Endodermal cell (in vitro differentiated cells): ENCODE measurements at regions not wholly inside any gene's neighbourhood (a gene's known extent, or its start where the extent isn't known, plus 50 kb on each side); places are given as distances from the start of the nearest gene placed in this dataset.

Experiments
- DNase-seq: peaks from one replicate; pipeline ENCODE4 v3.0.0-alpha.2; 2017
- H3K27ac ChIP-seq: 2 replicates; pipeline ENCODE4 v1.5.1; 2013; ENCODE audit warnings: mild to moderate bottlenecking, low read depth, low read length, moderate library complexity
- H3K27me3 ChIP-seq: 2 replicates; pipeline ENCODE4 v1.6.1; 2013; ENCODE audit warnings: mild to moderate bottlenecking, low read length, moderate library complexity; ENCODE audit not compliant: insufficient read depth, control insufficient read depth, poor library complexity, severe bottlenecking
- H3K36me3 ChIP-seq: 2 replicates; pipeline ENCODE4 v1.7.0; 2013; ENCODE audit warnings: mild to moderate bottlenecking, low read length, moderate library complexity; ENCODE audit not compliant: control insufficient read depth, insufficient read depth
- H3K4me1 ChIP-seq: one replicate; pipeline ENCODE4 v1.7.0; 2013; ENCODE audit warnings: low read length; ENCODE audit not compliant: control insufficient read depth, insufficient read depth
- H3K4me3 ChIP-seq: 2 replicates; pipeline ENCODE4 v1.5.1; 2013; ENCODE audit warnings: mild to moderate bottlenecking, low read length, moderate library complexity
- H3K9ac ChIP-seq: 2 replicates; pipeline ENCODE4 v1.6.1; 2013; ENCODE audit warnings: mild to moderate bottlenecking, low read length, moderate library complexity; ENCODE audit not compliant: poor library complexity, severe bottlenecking; ENCODE audit errors: extremely low read depth
- H3K9me3 ChIP-seq: 2 replicates; pipeline ENCODE4 v1.6.1; 2013; ENCODE audit warnings: mild to moderate bottlenecking, low read length, moderate library complexity; ENCODE audit not compliant: control insufficient read depth
- H3K27ac Mint-ChIP-seq: 2 replicates; pipeline ENCODE4 v1.8.0; 2020; ENCODE audit warnings: mixed read lengths
- H3K27me3 Mint-ChIP-seq: 2 replicates; pipeline ENCODE4 v1.8.0; 2021; ENCODE audit warnings: mild to moderate bottlenecking, mixed read lengths; ENCODE audit not compliant: insufficient read depth
- H3K36me3 Mint-ChIP-seq: 2 replicates; pipeline ENCODE4 v1.8.0; 2020; ENCODE audit warnings: low read depth, mixed read lengths
- H3K4me1 Mint-ChIP-seq: 2 replicates; pipeline ENCODE4 v1.8.0; 2020; ENCODE audit warnings: mixed read lengths
- H3K4me3 Mint-ChIP-seq: 2 replicates; pipeline ENCODE4 v1.8.0; 2020; ENCODE audit warnings: mild to moderate bottlenecking, moderate library complexity, mixed read lengths
- H3K9me3 Mint-ChIP-seq: 2 replicates; pipeline ENCODE4 v1.8.0; 2020; ENCODE audit warnings: mild to moderate bottlenecking, mixed read lengths
- CTCF ChIP-seq: fragments of 200-600 bp; sonication (generic); conservative IDR thresholded peaks from 2 replicates; pipeline ENCODE4 v1.5.0; 2021; ENCODE audit warnings: antibody characterized with exemption, mild to moderate bottlenecking
- WGBS, 2 experiments: methylation state at CpG; one replicate each; pipeline versions ENCODE4 v1.1.5 to v1.1.7; 2013; ENCODE audit warnings: missing lambda C conversion rate in 2 of 2, mixed read lengths in 1 of 2; ENCODE audit not compliant: insufficient coverage in 1 of 2, insufficient read length in 1 of 2; 5-methylcytosine and 5-hydroxymethylcytosine counted together

- Histone ChIP-seq H3K4me3 (no peak overlapping the region), H3K27me3 (no peaks in the 10 kb centered on the region), H3K9ac (no peak overlapping the region), H3K36me3 (no peaks in the 10 kb centered on the region), H3K9me3 (peaks cover 10% of the 10 kb centered on the region), H3K4me1 (no peaks in the 10 kb centered on the region), H3K27ac (no peak overlapping the region)
- no peak for TF ChIP-seq CTCF
- no peak overlapping the region for H3K4me3 Mint-ChIP-seq
- H3K9me3 Mint-ChIP-seq, result peaks cover 9% of the 10 kb centered on the region
- H3K4me1 Mint-ChIP-seq, result no peaks in the 10 kb centered on the region
- H3K36me3 Mint-ChIP-seq, result no peaks in the 10 kb centered on the region
- no peaks in the 10 kb centered on the region for H3K27me3 Mint-ChIP-seq
- H3K27ac Mint-ChIP-seq, result no peak overlapping the region
- DNase-seq, result no peak
Observed at GRCh38 chr17:53039981-53040380, 782.7 kb upstream of the KIF2B start.

- no peak for TF ChIP-seq CTCF
- no peak overlapping the region for H3K4me3 Mint-ChIP-seq
- Histone ChIP-seq H3K36me3 (no peaks in the 10 kb centered on the region), H3K27me3 (no peaks in the 10 kb centered on the region), H3K4me1 (peaks cover 4% of the 10 kb centered on the region), H3K27ac (no peak overlapping the region), H3K4me3 (peak overlapping the region; percentile 28), H3K9ac (no peak overlapping the region), H3K9me3 (peaks cover 10% of the 10 kb centered on the region)
- peak overlapping the region; percentile 31 for H3K27ac Mint-ChIP-seq
- H3K27me3 Mint-ChIP-seq, result no peaks in the 10 kb centered on the region
- peaks cover 5% of the 10 kb centered on the region for H3K9me3 Mint-ChIP-seq
- no peak for DNase-seq
- peaks cover 10% of the 10 kb centered on the region for H3K4me1 Mint-ChIP-seq
- H3K36me3 Mint-ChIP-seq, result no peaks in the 10 kb centered on the region
Observed at GRCh38 chr17:53033297-53033696, 789.4 kb upstream of the KIF2B start.

- peaks cover 10% of the 10 kb centered on the region for H3K4me1 Mint-ChIP-seq
- Histone ChIP-seq H3K27ac (no peak overlapping the region), H3K36me3 (no peaks in the 10 kb centered on the region), H3K9ac (no peak overlapping the region), H3K9me3 (peaks cover 10% of the 10 kb centered on the region), H3K4me1 (peaks cover 4% of the 10 kb centered on the region), H3K4me3 (no peak overlapping the region), H3K27me3 (no peaks in the 10 kb centered on the region)
- peaks cover 5% of the 10 kb centered on the region for H3K9me3 Mint-ChIP-seq
- peak overlapping the region; percentile 31 for H3K27ac Mint-ChIP-seq
- TF ChIP-seq CTCF, result peak; percentile 93
- DNase-seq, result peak; percentile 91
- H3K27me3 Mint-ChIP-seq, result no peaks in the 10 kb centered on the region
- 13% methylated on average over 3 of the region's 3 CpGs; no CpG with 5 or more reads in 1 of the 2 experiments for WGBS, 2 experiments
- H3K36me3 Mint-ChIP-seq, result no peaks in the 10 kb centered on the region
- H3K4me3 Mint-ChIP-seq, result no peak overlapping the region
Observed at GRCh38 chr17:53032861-53033271, 789.9 kb upstream of the KIF2B start.
